Fibroblast of skin of scalp (primary cell): ENCODE measurements at regions not wholly inside any gene's neighbourhood (a gene's known extent, or its start where the extent isn't known, plus 50 kb on each side); places are given as distances from the start of the nearest gene placed in this dataset.
A peak's percentile ranks its signal among the peaks of the same experiment; 100 is the strongest.

Experiments
- DNase-seq: peaks from one replicate; pipeline ENCODE4 v3.0.0-alpha.2; 2013

DNA sequence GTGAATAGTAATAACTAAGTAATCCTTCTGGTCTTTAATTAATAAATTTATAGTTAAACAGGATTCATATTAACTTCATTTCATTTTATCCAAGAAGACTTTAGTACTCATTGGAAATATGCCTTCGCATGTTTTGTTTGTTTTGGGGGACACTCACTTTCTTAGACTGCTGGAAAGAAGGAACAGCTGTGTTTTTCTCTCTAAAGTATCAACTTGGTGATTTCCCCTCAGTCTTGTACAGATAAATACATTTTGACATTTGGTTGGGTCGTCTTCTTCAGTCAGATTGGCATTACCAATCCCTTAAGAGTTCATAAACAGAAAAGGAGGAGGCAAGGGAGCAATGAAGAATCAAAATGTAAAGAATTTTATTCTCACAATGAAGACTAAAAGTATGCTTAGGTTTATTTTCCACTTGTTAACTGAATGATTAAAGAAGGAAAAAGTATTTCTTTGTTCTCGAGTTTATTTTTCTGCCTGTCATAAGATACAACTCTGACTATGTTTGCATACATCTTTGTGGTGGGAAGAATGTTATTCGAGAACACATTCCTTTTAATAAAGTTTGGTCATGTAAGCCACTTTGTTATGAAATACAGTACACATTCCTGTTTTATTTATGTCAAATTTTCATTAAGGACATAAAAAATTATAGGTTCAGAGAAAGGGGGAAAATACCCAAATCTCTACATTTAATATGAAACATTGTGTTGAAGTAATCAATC, 140.2 kb downstream of the GMNC start:
- peak; percentile 32 for DNase-seq

DNA sequence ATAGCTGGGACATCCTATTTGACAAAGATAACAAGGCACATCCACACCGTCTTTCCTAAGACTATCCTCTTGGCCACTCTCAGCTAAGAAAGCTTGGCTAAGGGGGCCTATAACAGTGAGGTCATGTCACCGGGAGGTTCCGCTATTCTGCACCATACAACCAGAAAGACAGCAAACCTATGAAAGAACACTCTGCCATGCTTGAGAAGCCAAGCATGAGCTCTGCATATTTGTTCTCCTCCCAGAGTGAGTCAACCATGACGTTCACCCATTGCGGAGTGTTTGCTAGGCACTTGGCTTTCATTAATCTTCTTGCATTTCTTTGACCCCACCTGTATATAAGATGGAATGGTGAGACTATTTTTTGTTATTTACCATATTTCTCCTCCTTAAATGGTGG, 141.2 kb downstream of the GMNC start:
- no peak for DNase-seq

DNA sequence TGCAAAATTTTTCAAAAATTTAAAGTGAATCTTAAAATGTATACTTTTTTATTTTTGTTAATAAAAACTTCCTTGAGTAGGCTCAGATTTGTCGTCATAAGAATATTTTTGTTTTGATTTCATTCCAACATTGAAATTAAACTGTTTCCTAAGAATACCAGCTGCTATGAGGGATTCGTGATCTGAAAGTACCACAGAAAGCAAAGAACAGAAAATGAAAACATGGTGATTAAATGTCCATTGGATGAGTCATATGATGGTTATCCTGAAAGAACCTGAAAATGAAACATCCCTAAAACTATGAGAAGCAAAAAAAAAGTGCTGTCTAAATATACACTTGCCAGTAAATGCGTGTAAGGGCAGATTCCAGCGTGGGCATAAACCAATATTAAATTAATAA, 143.8 kb downstream of the GMNC start:
- DNase-seq: peak; percentile 82

DNA sequence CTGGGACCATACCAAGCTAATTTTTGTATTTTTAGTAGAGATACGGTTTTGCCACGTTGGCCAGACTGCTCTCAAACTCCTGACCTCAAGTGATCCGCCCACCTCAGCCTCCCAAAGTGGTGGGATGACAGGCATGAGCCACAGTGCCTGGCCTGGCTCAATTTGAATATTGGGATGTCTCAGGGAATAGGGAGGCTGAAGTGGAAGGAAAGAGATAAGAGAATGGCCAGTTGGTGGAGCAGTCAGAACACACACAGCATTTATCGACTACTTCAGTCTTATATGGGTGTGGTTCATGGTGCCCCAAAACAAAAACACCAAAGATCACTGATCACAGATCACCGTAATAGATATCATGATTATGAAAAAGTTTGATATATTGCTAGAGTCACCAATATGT, 144.4 kb downstream of the GMNC start:
- DNase-seq: no peak

DNA sequence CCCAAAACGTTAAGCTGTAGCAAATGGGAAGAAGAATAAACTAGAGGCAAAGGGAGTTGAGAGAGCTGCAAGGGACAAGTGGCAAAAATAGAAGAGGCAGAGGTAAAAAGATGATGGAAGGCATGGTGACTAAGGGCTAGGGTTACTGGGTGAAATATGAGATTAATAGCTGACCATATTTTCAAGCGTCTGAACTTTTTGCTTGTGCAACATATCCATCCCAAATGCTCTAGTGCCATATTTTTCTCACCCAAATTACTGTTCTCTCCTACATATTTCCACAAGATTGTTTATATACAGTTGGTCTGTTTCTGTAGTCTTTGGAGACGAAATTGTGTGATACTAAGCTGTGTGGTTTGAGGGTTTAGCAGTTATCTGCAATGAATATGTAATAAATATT, 145.5 kb downstream of the GMNC start:
- DNase-seq: no peak

DNA sequence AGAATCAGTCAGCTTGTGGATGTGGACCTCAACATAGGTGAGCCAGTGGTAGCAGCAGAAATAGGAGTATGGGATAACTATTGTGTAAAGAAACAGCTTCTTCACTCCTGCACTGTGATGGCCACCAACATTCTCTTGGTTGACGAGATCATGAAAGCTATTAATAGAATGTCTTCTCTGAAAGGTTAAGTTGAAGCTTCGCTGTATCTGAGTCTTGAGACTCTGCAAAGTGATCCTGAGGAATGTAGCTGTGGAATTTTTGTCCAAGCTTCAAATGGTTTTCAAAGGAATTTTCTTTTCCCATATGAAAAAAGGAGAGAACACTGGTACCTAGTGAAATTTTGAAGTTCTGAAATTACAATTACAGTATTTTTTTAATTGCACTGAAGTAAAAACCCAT, 146.3 kb downstream of the GMNC start:
- DNase-seq: peak; percentile 19

DNA sequence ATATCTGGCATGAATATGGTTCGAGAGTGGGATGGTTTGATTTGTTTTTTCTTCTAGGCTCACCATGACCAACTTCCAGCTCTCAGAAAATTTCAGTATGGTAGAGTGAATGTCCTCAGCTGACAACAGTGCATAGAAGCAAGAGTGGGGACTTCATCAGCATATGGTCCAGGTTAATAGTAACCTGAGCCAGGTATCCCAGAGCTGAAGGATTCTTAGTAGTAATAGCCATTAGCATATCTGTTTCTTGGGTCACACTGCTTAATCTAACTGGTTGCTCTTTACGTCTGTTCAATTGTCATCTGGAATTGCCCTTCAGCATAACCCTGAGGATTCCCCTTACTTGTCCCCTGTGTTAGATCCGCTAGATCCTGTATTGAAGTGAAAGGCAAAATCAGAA, 151.8 kb downstream of the GMNC start:
- no peak for DNase-seq

DNA sequence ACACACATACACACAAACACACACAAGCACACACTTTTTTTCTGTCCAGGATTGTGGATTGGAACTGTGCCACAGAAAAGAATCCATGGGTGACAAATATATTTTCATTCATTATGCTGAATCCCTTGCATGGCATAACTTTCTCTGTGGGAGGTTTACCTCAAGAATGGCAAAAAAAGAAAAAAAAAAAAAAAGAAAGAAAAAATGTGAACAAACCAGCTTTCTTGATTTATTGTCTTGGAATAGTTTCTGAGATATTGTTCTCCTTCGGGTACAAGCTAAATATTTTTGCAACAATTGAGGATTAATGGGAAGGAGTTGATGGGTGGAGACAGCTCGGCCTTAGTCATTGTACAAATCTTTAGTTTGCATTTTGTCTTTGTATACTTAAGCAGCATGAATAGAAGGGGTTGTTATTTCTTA, 153.1 kb downstream of the GMNC start:
- DNase-seq: peak; percentile 88
